Adrenal gland (tissue), 9 donors: ENCODE measurements at regions not wholly inside any gene's neighbourhood (a gene's known extent, or its start where the extent isn't known, plus 50 kb on each side); places are given as distances from the start of the nearest gene placed in this dataset.
A peak's percentile ranks its signal among the peaks of the same experiment; 100 is the strongest.

Source experiments
- DNase-seq, 7 donors: peaks; one replicate each; pipeline ENCODE4 v3.0.0-alpha.2; 2019 to 2020
- H3K27ac ChIP-seq, 5 donors: fragments of 200-600 bp; sonication (generic) in 4 of 5; 1 replicate in 3 of 5; 2 replicates in 2 of 5; pipeline versions ENCODE4 v1.5.1 to v1.8.0; 2016 to 2020; ENCODE audit warnings: mild to moderate bottlenecking in 1 of 5
- H3K27me3 ChIP-seq: fragments of 200-600 bp; 2 replicates; pipeline ENCODE4 v1.8.0; 2021
- H3K36me3 ChIP-seq, 2 donors: fragments of 200-600 bp; replicated peaks in 1 of 2; 1 replicate in 1 of 2; 2 replicates in 1 of 2; pipeline versions ENCODE4 v1.5.1 to v1.8.0; 2018 to 2022
- H3K4me1 ChIP-seq, 2 donors: fragments of 200-600 bp; replicated peaks in 1 of 2; 1 replicate in 1 of 2; 2 replicates in 1 of 2; pipeline versions ENCODE4 v1.5.1 to v1.8.0; 2018 to 2021
- H3K4me3 ChIP-seq, 4 donors: fragments of 200-600 bp; sonication (generic) in 3 of 4; one replicate each; pipeline ENCODE4 v1.5.1; 2016 to 2018
- H3K9me3 ChIP-seq, 3 donors: fragments of 200-600 bp; sonication (generic) in 1 of 3; replicated peaks in 1 of 3; 1 replicate in 2 of 3; 2 replicates in 1 of 3; pipeline versions ENCODE4 v1.5.1 to v1.8.0; 2016 to 2021
- CTCF ChIP-seq, 6 experiments: fragments of 450-650 bp in 4 of 6; fragments of 200-600 bp in 2 of 6; sonication (generic) in 1 of 6; IDR thresholded peaks; 1 replicate in 5 of 6; 2 replicates in 1 of 6; pipeline versions ENCODE4 v1.5.1 to v1.8.0; 2016 to 2021; ENCODE audit warnings: antibody characterized with exemption in 6 of 6, mild to moderate bottlenecking in 2 of 6, moderate library complexity in 1 of 6
- POLR2A ChIP-seq, 2 donors: fragments of 450-650 bp; IDR thresholded peaks; one replicate each; pipeline ENCODE4 v1.6.1; 2017; ENCODE audit warnings: antibody characterized with exemption in 2 of 2, mild to moderate bottlenecking in 2 of 2, moderate library complexity in 1 of 2
- WGBS, 4 donors: extraction: QIAGEN DNeasy Blood & Tissue Kit in 2 of 4; methylation state at CpG; one replicate each; pipeline versions ENCODE4 v1.1.5 to v1.1.7; 2013 to 2017; 5-methylcytosine and 5-hydroxymethylcytosine counted together
- intact Hi-C, 2 donors: fragments of 100-400 bp; cut with DNase I; formaldehyde crosslinking; loops; one replicate each; pipeline versions ENCODE4 v1.14.1 to v1.15.0; 2022 to 2023
- donor health status: healthy with polysubstance abuse.
- donor health status: Bipolar disorder and iron deficiency.
- donor health status: DM: yes; HTN: yes; CAD: no.
- donor health status: DM: no; HTN: no; CAD: no.
- donor health status: DM: no; HTN: no; CAD: no.

- Histone ChIP-seq H3K9me3 (no peaks in the 10 kb centered on the region), H3K27ac (no peak overlapping the region), H3K4me3 (no peak overlapping the region), H3K36me3 (no peaks in the 10 kb centered on the region), H3K27me3 (no peaks in the 10 kb centered on the region), H3K4me1 (no peaks in the 10 kb centered on the region)
- TF ChIP-seq CTCF (IDR thresholded peaks at IDR 0.05) (no peak), POLR2A (IDR thresholded peaks at IDR 0.05) (no peak)
- no peak for DNase-seq
- WGBS, 4 donors: 69 to 85% (median 77%) methylated on average over 3 of the region's 3 CpGs
- intact Hi-C loops: no loop called here
These were observed 289.8 kb downstream of the ARPP21 start for GRCh38 chr3:35929158-35929557.

- intact Hi-C loops: no loop called here
- 54 to 66% (median 64%) methylated on average over 1 of the region's 1 CpG for WGBS, 4 donors
- H3K4me1 ChIP-seq: no peaks in the 10 kb centered on the region
These were observed 292.5 kb downstream of the ARPP21 start for GRCh38 chr3:35931867-35932266.

DNA sequence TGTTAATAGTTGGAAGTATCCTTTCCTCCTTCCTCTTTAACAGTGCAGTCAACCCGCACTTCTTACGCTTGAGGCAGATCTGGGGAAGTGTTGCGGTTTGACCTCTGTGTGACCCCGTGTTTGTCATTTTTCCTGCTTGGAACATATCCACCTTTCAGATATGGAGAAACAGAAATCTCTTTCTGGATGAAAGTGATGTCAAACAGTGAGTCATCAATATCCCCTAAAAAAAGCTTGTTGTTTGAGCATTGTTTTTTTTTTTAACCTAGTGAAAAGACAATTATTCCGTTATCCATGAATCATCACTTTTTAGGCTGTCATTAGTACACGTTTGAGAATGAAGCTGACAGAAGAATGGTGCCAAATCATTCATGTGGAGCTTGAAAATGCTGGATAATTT lies 293.7 kb downstream of the ARPP21 start:
- Histone ChIP-seq H3K27me3 (no peaks in the 10 kb centered on the region), H3K27ac (no peak overlapping the region), H3K9me3 (no peaks in the 10 kb centered on the region), H3K36me3 (no peaks in the 10 kb centered on the region), H3K4me3 (no peak overlapping the region), H3K4me1 (no peaks in the 10 kb centered on the region)
- WGBS, 4 donors: 18 to 26% (median 23%) methylated on average over 6 of the region's 6 CpGs
- TF ChIP-seq CTCF (IDR thresholded peaks at IDR 0.05): no peak
- no peak for TF ChIP-seq POLR2A (IDR thresholded peaks at IDR 0.05)
- intact Hi-C loops: no loop called here
- DNase-seq: peak in 4 of 7 donors; percentile 8 to 62 (median 16)

More at GRCh38 chr3:35931867-35932266, 292.5 kb downstream of the ARPP21 start:
- H3K27me3 ChIP-seq: no peaks in the 10 kb centered on the region
- TF ChIP-seq POLR2A (IDR thresholded peaks at IDR 0.05) (no peak), CTCF (IDR thresholded peaks at IDR 0.05) (no peak)
- no peak overlapping the region for H3K27ac ChIP-seq
- no peak overlapping the region for H3K4me3 ChIP-seq
- H3K36me3 ChIP-seq: no peaks in the 10 kb centered on the region
- DNase-seq: no peak
- no peaks in the 10 kb centered on the region for H3K9me3 ChIP-seq

GRCh38 chr3:35936571-35936970 lies 297.2 kb downstream of the ARPP21 start:
- H3K27me3 ChIP-seq: no peaks in the 10 kb centered on the region
- no peak for DNase-seq
- H3K4me1 ChIP-seq: no peaks in the 10 kb centered on the region
- no peak overlapping the region for H3K27ac ChIP-seq
- no peak overlapping the region for H3K4me3 ChIP-seq
- TF ChIP-seq CTCF (IDR thresholded peaks at IDR 0.05): no peak
- TF ChIP-seq POLR2A (IDR thresholded peaks at IDR 0.05): no peak
- no peaks in the 10 kb centered on the region for H3K36me3 ChIP-seq
- H3K9me3 ChIP-seq: no peaks in the 10 kb centered on the region
- intact Hi-C loops: no loop called here
